HUES64 (cell line): ENCODE measurements at regions not wholly inside any gene's neighbourhood (a gene's known extent, or its start where the extent isn't known, plus 50 kb on each side); places are given as distances from the start of the nearest gene placed in this dataset.
"Not testable (repeated sequence)": the region's sequence is repeated elsewhere in the genome, so short reads cannot be mapped to it uniquely, and the experiment has no call there.

Experiments
- H3K27ac ChIP-seq: 2 replicates; pipeline ENCODE4 v1.7.0; 2013; ENCODE audit warnings: low read depth, low read length, inconsistent platforms
- H3K27me3 ChIP-seq: 2 replicates; pipeline ENCODE4 v1.6.1; 2013; ENCODE audit warnings: mild to moderate bottlenecking, low read length; ENCODE audit not compliant: insufficient read depth
- H3K36me3 ChIP-seq: 2 replicates; pipeline ENCODE4 v1.6.1; 2013; ENCODE audit warnings: mild to moderate bottlenecking, low read length; ENCODE audit not compliant: insufficient read depth
- H3K4me1 ChIP-seq: 2 replicates; pipeline ENCODE4 v1.6.1; 2013; ENCODE audit warnings: mild to moderate bottlenecking, low read length, moderate library complexity; ENCODE audit not compliant: insufficient read depth
- H3K4me3 ChIP-seq: 2 replicates; pipeline ENCODE4 v1.5.1; 2013; ENCODE audit warnings: mild to moderate bottlenecking, low read length, moderate library complexity
- H3K9ac ChIP-seq: 2 replicates; pipeline ENCODE4 v1.6.1; 2013; ENCODE audit warnings: mild to moderate bottlenecking, low read depth, low read length
- H3K9me3 ChIP-seq: 2 replicates; pipeline ENCODE4 v1.6.1; 2013; ENCODE audit warnings: low read depth, low read length; ENCODE audit not compliant: insufficient read depth
- WGBS: fragments of 150-250, 120-280 bp; methylation state at CpG from one replicate; pipeline ENCODE4 v1.1.7; 2013; ENCODE audit warnings: missing lambda C conversion rate; 5-methylcytosine and 5-hydroxymethylcytosine counted together

GRCh38 chr4:32697281-32697814, 1977.2 kb downstream of the PCDH7 start:
- WGBS, result 95% methylated on average over 2 of the region's 2 CpGs
- no peak overlapping the region for H3K9ac ChIP-seq
- no peak overlapping the region for H3K4me3 ChIP-seq
- no peaks in the 10 kb centered on the region for H3K9me3 ChIP-seq
- H3K27me3 ChIP-seq, result no peaks in the 10 kb centered on the region
- H3K36me3 ChIP-seq, result no peaks in the 10 kb centered on the region
- no peak overlapping the region for H3K27ac ChIP-seq
- H3K4me1 ChIP-seq, result no peaks in the 10 kb centered on the region

GRCh38 chr4:32700838-32701237, 1980.7 kb downstream of the PCDH7 start:
- 83% methylated on average over 1 of the region's 1 CpG for WGBS
- no peaks in the 10 kb centered on the region for H3K4me1 ChIP-seq
- no peak overlapping the region for H3K4me3 ChIP-seq
- H3K27me3 ChIP-seq, result no peaks in the 10 kb centered on the region
- no peaks in the 10 kb centered on the region for H3K36me3 ChIP-seq
- H3K9me3 ChIP-seq, result no peaks in the 10 kb centered on the region
- no peak overlapping the region for H3K9ac ChIP-seq
- H3K27ac ChIP-seq, result no peak overlapping the region

DNA sequence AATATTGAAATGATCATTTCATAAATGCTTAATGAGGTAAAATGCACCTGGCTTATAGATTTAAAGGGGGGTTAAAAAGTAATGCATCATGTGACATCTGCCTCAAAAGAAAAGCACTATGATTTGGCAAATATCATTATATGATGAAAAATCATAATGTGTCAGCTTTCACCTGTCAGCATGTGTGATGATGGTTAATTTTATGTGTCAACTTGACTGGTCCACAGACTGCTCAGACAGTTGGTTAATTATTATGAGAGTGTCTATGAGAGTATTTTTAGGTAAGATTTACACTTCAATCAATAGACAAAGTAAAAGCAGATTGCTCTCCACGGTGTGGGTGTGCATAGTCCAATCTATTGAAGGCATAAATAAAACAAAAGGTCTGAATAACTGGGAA, 1986.7 kb downstream of the PCDH7 start:
- no peak overlapping the region for H3K4me3 ChIP-seq
- no peaks in the 10 kb centered on the region for H3K36me3 ChIP-seq
- 79% methylated on average over 1 of the region's 1 CpG for WGBS
- no peak overlapping the region for H3K27ac ChIP-seq
- H3K9me3 ChIP-seq, result no peaks in the 10 kb centered on the region
- H3K4me1 ChIP-seq, result no peaks in the 10 kb centered on the region
- no peak overlapping the region for H3K9ac ChIP-seq
- H3K27me3 ChIP-seq, result no peaks in the 10 kb centered on the region

DNA sequence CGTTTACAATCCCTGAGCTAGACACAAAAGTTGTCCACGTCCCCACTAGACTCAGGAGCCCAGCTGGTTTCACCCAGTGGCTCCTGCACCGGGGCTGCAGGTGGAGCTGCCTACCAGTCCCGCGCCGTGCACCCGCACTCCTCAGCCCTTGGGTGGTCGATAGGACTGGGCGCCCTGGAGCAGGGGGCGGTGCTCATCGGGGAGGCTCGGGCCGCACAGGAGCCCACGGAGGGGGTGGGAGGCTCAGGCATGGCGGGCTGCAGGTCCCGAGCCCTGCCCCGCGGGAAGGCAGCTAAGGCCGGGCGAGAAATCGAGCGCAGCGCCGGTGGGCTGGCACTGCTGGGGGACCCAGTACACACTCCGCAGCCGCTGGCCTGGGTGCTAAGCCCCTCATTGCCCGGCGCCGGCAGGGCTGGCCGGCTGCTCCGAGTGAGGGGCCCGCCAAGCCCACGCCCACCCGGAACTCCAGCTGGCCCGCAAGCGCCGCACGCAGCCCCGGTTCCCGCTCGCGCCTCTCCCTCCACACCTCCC, 1996.0 kb downstream of the PCDH7 start:
- not testable (repeated sequence) for H3K9me3 ChIP-seq, H3K4me1 ChIP-seq, H3K36me3 ChIP-seq, H3K27ac ChIP-seq, H3K4me3 ChIP-seq, H3K27me3 ChIP-seq, H3K9ac ChIP-seq
- WGBS, result 96% methylated on average over 39 of the region's 42 CpGs

- WGBS, result 94% methylated on average over 5 of the region's 5 CpGs
- H3K9ac ChIP-seq, result no peak overlapping the region
- H3K4me3 ChIP-seq, result no peak overlapping the region
- no peak overlapping the region for H3K27ac ChIP-seq
- no peaks in the 10 kb centered on the region for H3K4me1 ChIP-seq
- no peaks in the 10 kb centered on the region for H3K36me3 ChIP-seq
- H3K27me3 ChIP-seq, result no peaks in the 10 kb centered on the region
- no peaks in the 10 kb centered on the region for H3K9me3 ChIP-seq
Observed at GRCh38 chr4:32735856-32736590, 2015.9 kb downstream of the PCDH7 start.

GRCh38 chr4:32744211-32744610, 2024.0 kb downstream of the PCDH7 start:
- Histone ChIP-seq H3K9ac (no peak overlapping the region), H3K4me3 (no peak overlapping the region), H3K9me3 (no peaks in the 10 kb centered on the region), H3K27me3 (no peaks in the 10 kb centered on the region), H3K27ac (no peak overlapping the region), H3K36me3 (no peaks in the 10 kb centered on the region), H3K4me1 (no peaks in the 10 kb centered on the region)
- no CpG with 5 or more reads among the region's 2 CpGs for WGBS

DNA sequence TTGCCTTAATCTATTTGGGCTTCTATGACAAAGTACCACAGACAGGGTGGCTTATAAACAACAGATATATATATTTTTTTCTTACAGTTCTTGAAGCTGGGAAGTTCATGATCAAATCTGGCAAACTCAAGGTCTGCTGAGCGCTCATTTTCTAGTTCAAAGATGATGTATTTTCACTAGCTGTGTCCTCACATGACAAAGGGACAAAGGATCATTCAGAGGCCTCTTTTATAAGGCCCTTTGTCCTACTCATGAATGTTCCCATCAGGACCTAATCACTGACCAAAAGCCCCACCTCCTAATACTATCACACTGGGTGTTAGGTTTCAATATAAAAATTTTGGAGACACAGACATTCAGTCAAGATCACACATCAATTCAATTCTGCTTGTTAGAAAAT, 2025.2 kb downstream of the PCDH7 start:
- H3K9me3 ChIP-seq, result no peaks in the 10 kb centered on the region
- H3K4me3 ChIP-seq, result no peak overlapping the region
- WGBS, result 98% methylated on average over 1 of the region's 1 CpG
- H3K27me3 ChIP-seq, result no peaks in the 10 kb centered on the region
- no peak overlapping the region for H3K27ac ChIP-seq
- H3K36me3 ChIP-seq, result no peaks in the 10 kb centered on the region
- no peak overlapping the region for H3K9ac ChIP-seq
- H3K4me1 ChIP-seq, result no peaks in the 10 kb centered on the region

DNA sequence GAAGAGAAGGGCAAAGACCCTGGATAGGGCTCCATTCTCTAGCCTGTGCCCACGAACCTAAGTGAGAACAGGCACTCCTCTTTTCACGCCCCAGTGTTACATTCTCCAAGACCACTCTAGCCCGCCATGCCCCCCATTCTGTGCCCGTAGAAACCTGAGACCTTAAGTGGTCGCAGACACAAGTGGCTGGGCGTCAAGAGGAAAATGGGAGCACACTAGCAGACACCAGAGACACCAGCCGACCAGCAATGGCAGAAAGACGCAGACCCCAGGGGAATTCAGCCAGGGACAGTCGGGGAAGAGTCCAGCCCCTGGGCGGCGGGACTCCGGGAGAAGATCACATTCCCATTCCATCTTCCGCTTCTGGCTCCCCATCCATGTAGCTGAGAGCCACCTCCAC, 2027.9 kb downstream of the PCDH7 start:
- WGBS, result 97% methylated on average over 13 of the region's 13 CpGs
- Histone ChIP-seq H3K9ac (no peak overlapping the region), H3K4me1 (no peaks in the 10 kb centered on the region), H3K4me3 (no peak overlapping the region), H3K27me3 (no peaks in the 10 kb centered on the region), H3K36me3 (no peaks in the 10 kb centered on the region), H3K9me3 (no peaks in the 10 kb centered on the region), H3K27ac (no peak overlapping the region)

- H3K27ac ChIP-seq, result no peak overlapping the region
- H3K36me3 ChIP-seq, result no peaks in the 10 kb centered on the region
- no peak overlapping the region for H3K4me3 ChIP-seq
- no peaks in the 10 kb centered on the region for H3K27me3 ChIP-seq
- H3K4me1 ChIP-seq, result no peaks in the 10 kb centered on the region
- 96% methylated on average over 9 of the region's 9 CpGs for WGBS
- H3K9ac ChIP-seq, result no peak overlapping the region
- no peaks in the 10 kb centered on the region for H3K9me3 ChIP-seq
Observed at GRCh38 chr4:32748498-32748897, 2028.3 kb downstream of the PCDH7 start.

GRCh38 chr4:32752962-32753361, 2032.8 kb downstream of the PCDH7 start:
- no peaks in the 10 kb centered on the region for H3K27me3 ChIP-seq
- 97% methylated on average over 3 of the region's 4 CpGs for WGBS
- H3K4me1 ChIP-seq, result no peaks in the 10 kb centered on the region
- no peaks in the 10 kb centered on the region for H3K36me3 ChIP-seq
- H3K27ac ChIP-seq, result no peak overlapping the region
- H3K9me3 ChIP-seq, result peaks cover 2% of the 10 kb centered on the region; the same call in 1 of the 2 replicates
- no peak overlapping the region for H3K4me3 ChIP-seq
- H3K9ac ChIP-seq, result no peak overlapping the region

- H3K9ac ChIP-seq, result no peak overlapping the region
- WGBS, result 75% methylated on average over 1 of the region's 2 CpGs
Observed at GRCh38 chr4:32768664-32769389, 2048.7 kb downstream of the PCDH7 start.

More at GRCh38 chr4:32768664-32769389, 2048.7 kb downstream of the PCDH7 start:
- Histone ChIP-seq H3K9me3 (no peaks in the 10 kb centered on the region), H3K4me1 (no peaks in the 10 kb centered on the region), H3K27me3 (no peaks in the 10 kb centered on the region), H3K36me3 (no peaks in the 10 kb centered on the region), H3K27ac (no peak overlapping the region), H3K4me3 (no peak overlapping the region)
